Activated T-cell treated with anti-CD3 and anti-CD28 coated beads, Interleukin-2, amount 50 U/mL, for 48 hours (primary cell): ENCODE measurements at regions not wholly inside any gene's neighbourhood (a gene's known extent, or its start where the extent isn't known, plus 50 kb on each side); places are given as distances from the start of the nearest gene placed in this dataset.
"Not testable (repeated sequence)": the region's sequence is repeated elsewhere in the genome, so short reads cannot be mapped to it uniquely, and the experiment has no call there.

Source experiments
- DNase-seq, 2 experiments: peaks; one replicate each; pipeline ENCODE4 v3.0.0-alpha.2; 2020

DNA sequence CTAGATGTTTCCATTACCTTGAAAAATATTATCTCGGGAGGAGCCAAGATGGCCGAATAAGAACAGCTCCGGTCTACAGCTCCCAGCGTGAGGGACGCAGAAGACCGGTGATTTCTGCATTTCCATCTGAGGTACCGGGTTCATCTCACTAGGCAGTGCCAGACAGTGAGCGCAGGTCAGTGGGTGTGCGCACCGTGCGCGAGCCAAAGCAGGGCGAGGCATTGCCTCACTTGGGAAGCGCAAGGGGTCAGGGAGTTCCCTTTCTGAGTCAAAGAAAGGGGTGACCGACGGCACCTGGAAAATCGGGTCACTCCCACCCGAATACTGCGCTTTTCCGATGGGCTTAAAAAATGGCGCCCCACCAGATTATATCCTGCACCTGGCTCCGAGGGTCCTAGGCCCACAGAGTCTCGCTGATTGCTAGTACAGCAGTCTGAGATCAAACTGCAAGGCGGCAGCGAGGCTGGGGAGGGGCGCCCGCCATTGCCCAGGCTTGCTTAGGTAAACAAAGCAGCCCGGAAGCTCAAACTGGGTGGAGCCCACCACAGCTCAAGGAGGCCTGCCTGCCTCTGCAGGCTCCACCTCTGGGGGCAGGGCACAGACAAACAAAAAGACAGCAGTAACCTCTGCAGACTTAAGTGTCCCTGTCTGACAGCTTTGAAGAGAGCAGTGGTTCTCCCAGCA lies 367.8 kb downstream of the NR2F1-AS1 start:
- DNase-seq = not testable (repeated sequence)

DNA sequence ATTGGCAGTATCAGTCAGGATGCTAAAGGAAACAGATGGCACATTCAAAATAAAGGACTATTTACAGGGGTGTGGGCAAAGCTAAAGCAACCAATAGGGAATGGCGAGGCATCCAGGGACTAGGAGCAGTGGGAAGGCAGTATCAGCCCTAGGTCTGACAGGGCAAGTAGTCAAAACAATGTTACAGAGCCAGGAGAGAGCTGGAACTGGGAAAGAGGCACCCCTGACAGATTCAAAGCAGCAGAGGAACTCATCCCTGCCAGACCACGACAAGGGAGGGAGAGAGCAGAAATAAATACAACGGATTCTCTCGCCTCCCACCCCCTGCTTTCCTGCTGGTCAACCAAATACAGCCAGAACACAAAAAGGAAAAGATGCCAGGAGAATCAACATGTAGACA lies 371.5 kb downstream of the NR2F1-AS1 start:
- DNase-seq = no peak

DNA sequence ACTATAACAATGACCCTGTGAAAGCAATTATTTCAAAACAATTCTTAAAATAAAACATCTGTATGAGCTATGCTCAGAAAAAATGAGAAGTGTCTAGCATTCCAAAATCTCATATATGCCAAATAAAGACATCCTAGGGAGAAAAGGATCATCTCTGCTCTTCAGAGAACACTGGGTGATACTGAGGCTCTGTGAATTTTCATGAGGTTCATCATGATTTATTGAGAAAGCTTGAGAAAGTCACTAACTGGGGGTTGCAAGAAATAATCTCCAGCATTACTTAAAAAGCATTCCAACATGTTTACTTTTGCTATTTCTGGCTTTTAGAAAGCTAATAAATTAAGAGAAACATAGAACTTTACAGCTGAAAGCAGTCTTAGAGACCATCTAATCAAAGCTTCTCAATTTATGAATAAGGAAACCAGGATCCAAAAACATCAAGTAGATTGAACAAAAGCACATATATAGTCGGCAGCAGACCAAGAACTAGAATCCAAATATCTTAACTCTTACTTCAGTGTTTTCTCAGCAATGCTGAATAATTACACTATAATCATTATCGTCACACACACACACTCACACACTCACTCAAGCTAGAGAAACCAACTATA lies 372.8 kb downstream of the NR2F1-AS1 start:
- no peak for DNase-seq

DNA sequence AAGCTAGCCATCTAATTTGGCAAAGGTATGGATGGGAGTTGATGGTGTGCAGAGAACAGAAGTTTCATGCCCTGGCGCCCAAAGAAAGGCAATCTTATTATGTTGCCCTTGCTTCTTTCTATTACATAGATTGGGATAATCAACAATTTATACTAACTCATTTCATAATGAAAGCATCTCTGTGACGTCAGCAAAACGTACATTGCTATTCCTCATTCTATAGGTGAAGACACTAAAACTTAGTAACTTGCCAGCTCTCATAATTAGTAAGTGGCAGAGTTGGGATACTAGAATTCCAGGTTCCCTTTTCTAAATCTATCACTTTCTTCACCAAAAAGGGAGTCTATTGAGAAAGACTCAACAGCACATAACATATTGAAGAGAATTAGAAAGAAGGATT lies 374.8 kb downstream of the NR2F1-AS1 start:
- no peak for DNase-seq

DNA sequence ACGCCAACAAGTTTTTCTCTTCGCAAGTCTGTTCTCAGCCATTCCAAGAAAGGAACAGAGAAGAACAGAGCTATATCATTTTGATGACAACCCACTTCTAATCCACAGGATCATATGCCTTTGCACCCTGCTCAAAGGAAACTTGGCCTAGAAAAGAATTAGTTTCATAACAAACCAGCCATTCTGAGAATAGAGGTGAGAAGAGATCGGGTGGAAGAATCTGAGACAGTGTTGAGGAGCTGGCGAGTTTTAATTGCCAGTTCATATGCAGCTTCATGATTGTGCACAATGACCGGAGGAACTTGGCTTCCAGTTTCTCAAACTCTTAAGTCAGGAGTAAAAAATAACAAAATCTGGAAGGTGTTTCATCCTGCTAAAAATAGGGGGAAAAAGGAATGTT lies 380.0 kb downstream of the NR2F1-AS1 start:
- DNase-seq = no peak

DNA sequence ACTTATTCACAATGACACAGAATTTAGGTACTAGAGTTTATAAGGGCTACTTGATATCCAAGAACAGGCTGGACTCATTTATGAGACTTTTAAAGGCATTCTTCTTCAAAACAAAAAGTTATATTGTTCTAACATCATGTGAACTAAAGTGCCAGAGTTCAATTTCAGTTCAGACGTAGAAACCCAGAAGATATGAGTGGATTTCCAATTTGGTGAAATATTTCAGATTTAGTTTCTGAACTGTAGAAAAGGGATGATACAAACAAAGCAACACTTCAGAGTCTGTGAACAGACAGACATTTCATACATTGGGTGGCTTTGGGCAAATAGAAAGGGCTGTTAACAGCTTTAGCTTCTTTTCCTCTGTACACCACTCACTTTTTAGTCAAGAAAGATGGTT lies 384.0 kb downstream of the NR2F1-AS1 start:
- no peak for DNase-seq

DNA sequence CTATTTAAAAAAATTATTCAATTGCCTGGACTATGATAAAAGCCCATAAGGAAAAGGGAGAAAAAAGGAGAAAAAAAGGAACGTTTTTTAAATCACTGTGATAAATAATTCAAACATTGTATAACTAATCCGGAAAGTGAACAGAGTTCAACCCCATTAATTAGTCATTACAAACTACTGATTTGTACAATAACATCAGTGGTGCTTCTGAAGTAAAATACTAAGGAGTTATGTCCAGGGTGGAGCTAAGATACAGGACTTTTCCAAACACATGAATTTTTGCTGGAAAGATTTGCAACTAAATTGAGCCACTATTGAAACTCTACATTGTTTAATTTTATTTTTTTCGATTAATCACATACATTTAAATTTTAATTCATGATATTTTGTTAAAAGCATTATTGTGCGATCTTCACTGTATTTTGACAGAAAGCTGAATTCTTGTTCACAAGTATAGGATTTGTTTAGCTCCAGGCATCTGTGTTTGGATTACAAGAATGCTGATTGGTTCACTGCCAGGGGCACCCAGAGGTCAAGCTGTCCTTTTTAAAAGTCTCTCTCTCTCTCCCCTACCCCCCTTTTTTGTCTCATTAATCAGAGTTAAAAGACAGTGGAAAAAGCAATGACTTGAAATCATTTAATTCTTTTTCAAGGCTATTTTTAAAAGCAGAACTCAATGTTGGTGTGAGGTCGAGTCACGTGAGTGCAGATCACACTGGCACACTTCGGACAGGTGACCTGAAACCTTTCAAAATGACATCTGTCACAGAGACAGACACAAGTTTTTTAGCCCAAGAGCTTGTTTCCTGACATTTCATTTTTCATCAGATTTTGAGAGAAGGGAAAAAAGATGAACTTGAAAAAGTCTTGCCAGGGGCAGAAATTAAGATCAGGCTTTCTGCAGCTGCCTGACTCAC lies 387.3 kb downstream of the NR2F1-AS1 start:
- DNase-seq = no peak

DNA sequence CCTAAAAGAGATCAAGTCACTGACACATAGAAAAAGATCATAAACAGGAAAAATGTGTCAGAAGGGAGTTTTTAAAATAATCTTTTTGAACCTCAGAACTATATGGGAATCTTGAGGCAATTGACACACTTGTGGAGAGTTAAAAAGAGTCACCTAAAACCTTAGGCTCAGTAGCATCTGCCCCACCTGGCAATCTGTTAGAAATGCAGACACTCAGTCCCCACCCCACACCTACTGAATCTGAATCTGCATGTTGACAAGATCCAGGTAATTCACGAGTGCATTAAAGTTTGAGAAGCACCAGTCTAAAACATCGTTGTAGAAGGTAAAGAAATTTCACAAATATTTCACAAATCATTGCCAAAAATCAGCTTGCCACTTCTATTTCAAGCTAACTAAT lies 388.3 kb downstream of the NR2F1-AS1 start:
- no peak for DNase-seq

DNA sequence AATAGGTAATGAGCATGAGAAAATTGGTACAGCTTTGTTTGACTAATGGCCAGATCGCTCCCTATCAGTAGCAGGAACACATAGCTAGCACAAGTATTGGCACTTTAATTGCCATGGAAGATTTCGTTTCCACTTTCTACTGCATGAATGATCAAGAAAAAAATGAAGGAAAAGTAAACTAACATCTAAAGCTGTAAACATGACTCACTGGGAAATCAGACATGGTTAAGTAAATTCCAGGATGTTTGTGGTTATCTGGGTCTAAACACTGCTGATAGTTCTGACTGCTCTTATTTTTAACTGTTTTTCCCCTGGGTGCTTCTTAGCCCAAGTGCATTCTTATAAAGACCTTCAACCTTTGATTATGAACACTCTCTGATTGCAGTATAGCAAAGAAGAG lies 388.9 kb downstream of the NR2F1-AS1 start:
- DNase-seq = no peak

DNA sequence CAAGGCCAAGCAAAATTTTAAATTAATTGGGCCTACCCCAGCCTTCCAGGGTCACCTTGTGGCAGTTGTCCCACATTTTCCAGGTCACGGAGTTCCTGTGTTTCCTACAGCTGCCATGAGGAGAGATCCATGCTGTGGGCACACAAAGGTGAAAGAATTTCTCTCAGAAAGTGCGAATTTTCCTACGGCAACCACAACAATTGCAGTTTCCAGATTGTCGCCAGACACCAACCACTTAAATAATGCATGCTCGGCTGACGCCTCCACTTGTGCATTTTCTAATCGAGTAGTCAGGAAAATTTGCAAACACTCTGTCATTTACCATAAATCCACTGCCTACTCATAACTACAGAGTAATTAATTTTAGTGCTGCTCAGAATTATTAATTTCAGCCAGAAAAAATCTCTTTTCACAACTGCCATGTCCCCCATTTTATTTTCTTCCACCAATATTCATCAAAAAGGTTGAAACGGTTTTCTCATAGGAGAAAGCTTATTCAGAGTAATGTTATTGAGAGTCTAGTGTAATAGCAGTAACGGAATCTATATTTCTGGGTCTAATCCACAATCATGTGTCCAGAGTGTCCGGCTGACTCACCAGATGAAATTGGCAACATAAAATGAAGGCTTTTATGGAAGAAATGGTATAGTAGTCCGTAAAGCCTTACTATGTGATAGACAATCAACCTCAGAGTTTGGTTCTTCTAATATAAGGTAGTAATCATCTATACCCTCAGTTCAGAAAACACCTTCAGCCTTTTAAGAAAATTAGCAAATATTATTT lies 389.8 kb downstream of the NR2F1-AS1 start:
- no peak for DNase-seq

DNA sequence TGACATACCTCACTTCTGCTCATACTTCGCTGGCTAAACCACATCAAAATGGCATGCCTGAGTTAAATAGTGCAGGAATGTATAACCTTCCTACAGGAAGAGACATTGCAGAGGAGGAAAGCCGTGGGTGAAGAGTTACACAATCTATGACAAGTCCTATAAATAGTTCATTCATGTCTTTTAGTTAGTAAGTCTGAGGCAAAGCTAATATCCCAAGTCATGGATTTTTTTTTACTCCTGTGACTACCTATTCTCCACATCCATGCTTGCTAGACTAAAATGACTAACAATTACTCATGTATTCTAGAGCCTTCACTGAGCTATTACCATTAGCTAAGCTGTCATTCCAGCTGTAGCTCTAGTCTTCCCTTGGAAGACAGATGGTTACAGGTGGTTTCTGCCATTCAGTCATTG lies 391.3 kb downstream of the NR2F1-AS1 start:
- DNase-seq = no peak

DNA sequence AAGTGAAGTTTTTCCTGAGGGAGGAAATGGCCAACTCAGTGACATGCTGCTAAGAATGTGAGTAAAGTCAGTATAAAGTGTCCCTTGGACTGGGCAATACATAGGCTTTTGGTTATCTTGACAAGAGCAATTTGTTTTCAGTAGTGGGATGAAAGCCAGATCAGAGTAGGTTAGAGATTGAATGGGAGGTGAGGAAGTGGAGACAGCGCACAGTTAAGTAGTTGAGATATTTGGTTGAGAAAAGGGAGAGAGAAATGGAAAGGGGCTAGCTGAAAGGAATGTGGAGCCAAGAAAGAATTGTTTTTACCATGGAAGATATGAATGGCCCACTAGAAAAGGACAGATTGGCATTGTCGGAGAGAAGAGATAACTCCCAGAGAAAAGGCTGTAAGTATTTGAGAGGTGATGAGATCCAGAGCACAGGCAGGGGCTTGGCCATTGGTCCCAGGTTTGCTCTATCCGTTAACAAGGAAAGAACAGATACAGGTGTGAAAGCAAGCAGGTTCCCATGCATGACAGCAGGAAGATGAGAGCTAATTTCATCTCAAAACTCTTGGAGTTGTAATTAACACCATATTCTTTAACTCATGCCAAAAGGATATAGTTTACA lies 392.0 kb downstream of the NR2F1-AS1 start:
- DNase-seq = no peak

DNA sequence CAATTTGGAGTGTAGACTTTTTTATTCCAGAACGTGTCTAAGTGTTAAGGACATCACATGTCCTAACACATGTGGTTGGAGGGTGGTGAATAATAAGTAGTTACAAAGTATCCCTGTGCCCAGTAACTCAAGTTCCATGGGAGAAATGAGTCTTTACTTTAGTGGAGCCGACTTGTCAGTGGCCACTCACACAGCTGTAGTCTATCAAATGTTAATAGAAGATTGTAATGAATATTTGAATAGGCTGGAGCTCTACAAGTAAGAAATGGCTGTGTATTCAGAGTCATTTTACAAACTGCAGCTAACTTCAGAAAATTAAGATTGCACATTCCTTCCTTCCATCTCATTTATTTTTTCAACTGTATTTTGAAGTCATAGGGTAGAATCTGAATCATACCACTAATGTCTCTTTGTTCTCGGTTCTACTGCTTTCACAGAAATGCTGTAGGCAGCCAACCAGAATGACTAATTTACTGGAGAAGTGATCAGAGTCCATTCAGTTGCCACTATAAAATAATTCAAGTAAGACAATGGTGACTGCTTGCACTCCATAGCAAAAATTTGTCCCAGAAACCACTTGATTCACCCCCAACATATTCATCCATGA lies 394.8 kb downstream of the NR2F1-AS1 start:
- no peak for DNase-seq

DNA sequence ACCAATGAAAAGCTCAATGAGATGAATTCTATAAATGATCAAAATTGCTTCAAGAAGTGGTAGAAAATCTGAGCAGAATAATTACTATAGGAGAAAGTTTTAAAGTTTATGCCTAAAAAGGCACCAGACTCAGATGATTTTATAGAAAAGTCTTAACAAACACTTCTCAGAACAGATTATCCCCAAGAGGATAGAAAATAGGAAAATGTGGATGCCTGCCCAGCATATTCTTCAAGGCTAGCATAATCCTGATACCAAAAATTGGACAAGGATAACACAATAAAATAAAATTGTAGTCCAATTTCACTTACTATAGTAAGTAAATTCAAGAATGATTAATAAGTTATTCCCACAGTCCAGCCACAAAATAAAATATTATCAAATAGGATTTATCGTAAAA lies 397.0 kb downstream of the NR2F1-AS1 start:
- no peak for DNase-seq

DNA sequence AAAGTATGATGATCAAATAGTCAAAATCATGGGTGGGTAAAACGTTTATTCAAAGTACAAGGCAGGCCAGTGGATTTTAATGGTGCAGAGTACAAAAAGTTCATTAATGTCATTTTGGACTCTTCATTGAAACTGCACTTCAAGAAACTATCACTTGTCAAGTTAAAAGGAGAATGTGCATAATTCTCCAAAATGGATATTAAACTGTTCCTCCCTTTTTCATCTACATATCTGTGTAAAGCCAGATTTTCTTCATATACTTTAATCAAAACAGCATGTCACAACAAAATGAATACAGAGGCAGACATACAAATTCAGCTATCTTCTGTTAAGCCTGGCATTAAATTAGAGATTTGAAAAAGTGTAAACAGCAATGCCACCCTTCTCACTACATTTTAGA lies 401.6 kb downstream of the NR2F1-AS1 start:
- no peak for DNase-seq

DNA sequence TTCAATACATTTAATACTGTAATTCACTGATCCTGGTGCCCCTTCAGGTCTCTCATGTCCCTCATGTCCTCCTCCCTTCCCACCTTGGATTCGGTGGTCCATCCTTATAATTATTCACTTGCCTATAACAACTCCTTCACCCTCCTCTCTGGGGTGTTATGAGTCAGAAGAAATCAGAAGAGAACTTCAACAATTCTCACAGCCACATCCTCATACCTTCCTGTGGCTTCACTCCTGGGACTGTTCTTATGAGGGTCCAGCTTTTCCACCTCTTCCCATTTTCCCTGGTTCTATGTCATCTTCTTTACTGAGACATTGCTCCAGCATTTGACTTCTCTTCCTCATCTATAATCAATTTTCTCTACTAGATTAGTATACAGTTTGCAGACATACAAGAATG lies 406.1 kb downstream of the NR2F1-AS1 start:
- DNase-seq = no peak

DNA sequence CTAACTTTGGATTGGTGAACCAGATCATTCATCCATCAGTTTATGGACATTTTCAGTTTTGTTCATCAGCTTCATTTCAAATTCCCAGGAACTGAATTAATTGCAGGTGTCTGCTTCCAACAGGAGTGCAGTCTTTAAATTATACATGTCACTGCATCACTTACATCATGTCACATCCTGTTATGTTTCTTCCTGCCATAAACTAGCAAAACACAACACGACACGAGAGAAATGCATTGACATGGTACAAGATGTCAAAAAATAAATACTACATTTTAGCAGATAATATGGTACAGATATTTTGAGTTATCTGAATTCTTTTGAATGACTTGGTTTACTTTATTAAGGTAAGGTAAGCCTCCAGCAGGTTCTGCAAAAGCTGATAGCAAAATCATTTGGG lies 415.5 kb downstream of the NR2F1-AS1 start:
- DNase-seq = no peak

DNA sequence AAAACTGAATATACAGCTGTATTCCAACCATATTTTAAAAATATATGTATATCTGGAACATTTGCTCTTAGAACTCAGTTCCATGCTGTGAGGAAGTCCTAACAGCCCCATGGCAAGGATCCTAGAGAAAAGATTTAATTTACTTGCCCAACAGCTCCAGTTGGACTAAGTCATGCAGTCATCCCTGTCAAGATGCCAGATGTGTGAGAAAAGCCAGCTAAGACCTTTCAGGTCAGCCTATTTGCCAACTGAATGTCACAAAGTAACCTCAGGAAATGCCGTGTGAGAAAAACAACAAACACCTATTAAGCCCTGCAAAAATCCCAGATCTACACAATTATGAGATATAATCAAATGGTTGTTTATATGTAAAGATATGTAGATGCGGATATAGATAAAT lies 416.3 kb downstream of the NR2F1-AS1 start:
- DNase-seq = no peak

DNA sequence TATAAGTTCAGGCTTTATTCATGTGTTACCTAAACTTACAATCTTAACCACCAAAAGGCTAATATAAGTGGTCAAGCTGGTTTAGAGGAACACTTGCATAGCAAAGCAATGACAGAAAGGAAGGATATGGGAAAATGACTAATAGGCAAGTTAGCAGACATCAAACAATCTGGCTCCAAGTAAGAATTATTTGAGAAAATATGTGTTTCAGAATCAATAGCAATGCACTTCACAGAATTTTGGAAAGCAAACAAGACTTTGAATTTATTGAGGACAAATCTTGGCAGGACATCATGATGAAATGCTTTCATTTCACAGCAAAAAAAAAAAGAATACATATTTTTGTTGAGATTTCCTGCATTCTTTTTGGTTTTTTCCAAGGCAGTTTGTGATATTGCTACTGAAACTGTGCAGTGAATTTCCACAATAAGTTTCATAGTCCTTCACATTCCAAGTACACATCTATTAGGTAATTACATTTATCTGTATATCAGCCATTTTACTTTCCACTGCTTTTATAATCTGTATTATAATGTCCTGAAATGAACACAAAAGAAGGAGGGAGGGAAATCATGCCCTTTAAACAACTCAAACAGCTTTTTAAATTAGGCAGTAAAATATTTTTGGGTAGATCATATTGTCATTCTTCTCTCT lies 417.9 kb downstream of the NR2F1-AS1 start:
- DNase-seq = no peak

DNA sequence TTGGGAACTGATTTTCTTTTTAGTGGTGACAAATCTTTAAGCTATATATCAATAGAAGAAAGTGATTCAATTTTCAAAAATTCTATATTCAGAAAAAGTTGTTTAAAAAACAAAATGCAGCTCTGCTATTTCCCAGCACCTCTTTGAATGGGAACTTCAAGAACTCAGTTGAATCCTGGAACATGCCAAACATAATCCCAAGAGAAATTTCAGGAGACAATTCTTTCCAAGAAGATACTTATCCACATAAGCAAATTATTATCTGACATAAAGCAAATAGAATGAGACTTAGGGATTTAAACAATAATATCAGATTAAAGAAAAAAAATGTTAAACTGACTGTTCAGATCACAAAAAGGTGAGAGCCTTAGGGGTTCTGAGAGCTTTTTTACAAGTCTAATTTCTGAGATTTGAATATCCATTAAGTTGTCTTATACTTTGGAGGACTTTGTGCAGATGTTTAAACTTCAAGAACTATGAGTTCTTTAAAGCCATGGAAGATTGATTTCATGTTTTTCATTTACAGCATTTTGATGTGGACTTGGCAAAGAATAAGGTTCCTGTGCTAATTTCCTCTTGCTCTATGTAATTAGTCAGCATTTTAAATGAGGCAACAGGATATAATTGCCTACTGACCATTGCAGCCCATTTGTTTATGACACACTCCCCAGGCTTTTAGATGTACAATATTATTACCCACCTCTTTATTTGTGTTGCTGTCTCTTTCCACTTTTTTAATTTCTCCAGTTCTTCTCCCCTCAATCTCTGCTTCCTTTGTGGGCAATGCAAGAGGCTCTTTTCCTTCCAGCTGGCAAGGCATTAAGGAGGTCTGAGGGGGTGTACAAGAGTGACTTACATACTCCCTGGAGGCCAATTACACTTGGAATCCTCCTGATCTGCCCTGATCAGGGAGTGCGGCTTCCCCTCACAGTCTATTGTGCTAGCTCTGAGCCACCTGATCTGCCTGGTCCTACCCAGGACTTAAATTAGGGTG lies 419.1 kb downstream of the NR2F1-AS1 start:
- no peak for DNase-seq
